ENCODE measurements at regions not wholly inside any gene's neighbourhood (a gene's known extent, or its start where the extent isn't known, plus 50 kb on each side); places are given as distances from the start of the nearest gene placed in this dataset.

- no peaks in the 10 kb centered on the region for H3K27me3 ChIP-seq (ENCODE audit: insufficient read depth, low read length, poor library complexity, severe bottlenecking)
- Mint-ChIP-seq H3K27me3 (peaks cover 0 to 2% of the 10 kb centered on the region in 2 donors), H3K4me1 (no peaks in the 10 kb centered on the region), H3K4me3 (no peak overlapping the region), H3K27ac (no peak overlapping the region), H3K36me3 (peaks cover 0 to 1% (median 0%) of the 10 kb centered on the region in 3 donors), H3K9me3 (peaks cover 4 to 14% (median 5%) of the 10 kb centered on the region in 5 donors)
- H3K4me3 ChIP-seq (ENCODE audit: low read length), result no peak overlapping the region
- H3K36me3 ChIP-seq (ENCODE audit: insufficient read depth, low read length), result no peaks in the 10 kb centered on the region
- H3K27ac ChIP-seq (ENCODE audit: low read depth, low read length), result no peak overlapping the region
- H3K9me3 ChIP-seq (ENCODE audit: low read length), result no peaks in the 10 kb centered on the region
- POLR2A ChIA-PET, result no interaction called here
- H3K4me1 ChIP-seq (ENCODE audit: insufficient read depth, low read length), result no peaks in the 10 kb centered on the region
- CTCF ChIA-PET, result no interaction called here
- no peak for DNase-seq
These were observed 448.8 kb downstream of the KIF16B start for GRCh38 chr20:16124491-16124890.

GRCh38 chr20:16123623-16124022, 449.6 kb downstream of the KIF16B start:
- no peak overlapping the region for H3K4me3 Mint-ChIP-seq
- H3K4me3 ChIP-seq (ENCODE audit: low read length), result no peak overlapping the region
- peaks cover 0 to 2% of the 10 kb centered on the region in 2 donors for H3K27me3 Mint-ChIP-seq
- no peaks in the 10 kb centered on the region for H3K4me1 ChIP-seq (ENCODE audit: insufficient read depth, low read length)
- no peaks in the 10 kb centered on the region for H3K9me3 ChIP-seq (ENCODE audit: low read length)
- CTCF ChIA-PET, result no interaction called here
- H3K27me3 ChIP-seq (ENCODE audit: insufficient read depth, low read length, poor library complexity, severe bottlenecking), result no peaks in the 10 kb centered on the region
- H3K27ac Mint-ChIP-seq, result no peak overlapping the region
- POLR2A ChIA-PET, result no interaction called here
- peaks cover 0 to 1% (median 0%) of the 10 kb centered on the region in 3 donors for H3K36me3 Mint-ChIP-seq
- H3K36me3 ChIP-seq (ENCODE audit: insufficient read depth, low read length), result no peaks in the 10 kb centered on the region
- H3K27ac ChIP-seq (ENCODE audit: low read depth, low read length), result no peak overlapping the region
- no peaks in the 10 kb centered on the region for H3K4me1 Mint-ChIP-seq
- peaks cover 3 to 12% (median 5%) of the 10 kb centered on the region in 5 donors for H3K9me3 Mint-ChIP-seq
- no peak for DNase-seq

- H3K4me3 Mint-ChIP-seq, result no peak overlapping the region
These were observed 453.3 kb downstream of the KIF16B start for GRCh38 chr20:16119909-16120308.

GRCh38 chr20:16115911-16116552, 457.2 kb downstream of the KIF16B start:
- H3K9me3 ChIP-seq (ENCODE audit: low read length), result no peaks in the 10 kb centered on the region
- Mint-ChIP-seq H3K4me1 (no peaks in the 10 kb centered on the region), H3K36me3 (peaks cover 0 to 1% (median 0%) of the 10 kb centered on the region in 3 donors), H3K27ac (no peak overlapping the region), H3K27me3 (peaks cover 0 to 1% of the 10 kb centered on the region in 2 donors), H3K4me3 (no peak overlapping the region), H3K9me3 (peaks cover 0 to 10% (median 7%) of the 10 kb centered on the region in 5 donors)
- DNase-seq, result no peak
- H3K36me3 ChIP-seq (ENCODE audit: insufficient read depth, low read length), result no peaks in the 10 kb centered on the region
- POLR2A ChIA-PET, result no interaction called here
- H3K27ac ChIP-seq (ENCODE audit: low read depth, low read length), result no peak overlapping the region
- no peak overlapping the region for H3K4me3 ChIP-seq (ENCODE audit: low read length)
- H3K4me1 ChIP-seq (ENCODE audit: insufficient read depth, low read length), result no peaks in the 10 kb centered on the region
- H3K27me3 ChIP-seq (ENCODE audit: insufficient read depth, low read length, poor library complexity, severe bottlenecking), result no peaks in the 10 kb centered on the region
- CTCF ChIA-PET, result no interaction called here

More at GRCh38 chr20:16119909-16120308, 453.3 kb downstream of the KIF16B start:
- H3K4me1 Mint-ChIP-seq, result no peaks in the 10 kb centered on the region
- Histone ChIP-seq H3K9me3 (ENCODE audit: low read length) (no peaks in the 10 kb centered on the region), H3K4me1 (ENCODE audit: insufficient read depth, low read length) (no peaks in the 10 kb centered on the region), H3K27me3 (ENCODE audit: insufficient read depth, low read length, poor library complexity, severe bottlenecking) (no peaks in the 10 kb centered on the region), H3K36me3 (ENCODE audit: insufficient read depth, low read length) (no peaks in the 10 kb centered on the region), H3K4me3 (ENCODE audit: low read length) (no peak overlapping the region), H3K27ac (ENCODE audit: low read depth, low read length) (no peak overlapping the region)
- peaks cover 0 to under 1% of the 10 kb centered on the region in 2 donors for H3K27me3 Mint-ChIP-seq
- peaks cover 0 to 1% (median 0%) of the 10 kb centered on the region in 3 donors for H3K36me3 Mint-ChIP-seq
- POLR2A ChIA-PET, result no interaction called here
- H3K27ac Mint-ChIP-seq, result no peak overlapping the region
- DNase-seq, result no peak
- CTCF ChIA-PET, result no interaction called here
- peaks cover 0 to 10% (median 4%) of the 10 kb centered on the region in 5 donors for H3K9me3 Mint-ChIP-seq

- Mint-ChIP-seq H3K4me3 (no peak overlapping the region), H3K4me1 (no peaks in the 10 kb centered on the region), H3K9me3 (peaks cover 2 to 15% (median 6%) of the 10 kb centered on the region in 5 donors), H3K27ac (no peak overlapping the region), H3K27me3 (peaks cover 0 to 1% of the 10 kb centered on the region in 2 donors), H3K36me3 (peaks cover 0 to 2% (median 0%) of the 10 kb centered on the region in 3 donors)
- DNase-seq, result no peak
- Histone ChIP-seq H3K27ac (ENCODE audit: low read depth, low read length) (no peak overlapping the region), H3K4me1 (ENCODE audit: insufficient read depth, low read length) (no peaks in the 10 kb centered on the region), H3K9me3 (ENCODE audit: low read length) (no peaks in the 10 kb centered on the region), H3K4me3 (ENCODE audit: low read length) (no peak overlapping the region), H3K36me3 (ENCODE audit: insufficient read depth, low read length) (no peaks in the 10 kb centered on the region), H3K27me3 (ENCODE audit: insufficient read depth, low read length, poor library complexity, severe bottlenecking) (no peaks in the 10 kb centered on the region)
- ChIA-PET POLR2A (no interaction called here), CTCF (no interaction called here)
These were observed 459.5 kb downstream of the KIF16B start for GRCh38 chr20:16113736-16114135.

GRCh38 chr20:16111852-16112412, 461.3 kb downstream of the KIF16B start:
- ChIA-PET POLR2A (no interaction called here), CTCF (no interaction called here)
- Histone ChIP-seq H3K9me3 (ENCODE audit: low read length) (no peaks in the 10 kb centered on the region), H3K4me3 (ENCODE audit: low read length) (no peak overlapping the region), H3K4me1 (ENCODE audit: insufficient read depth, low read length) (no peaks in the 10 kb centered on the region), H3K36me3 (ENCODE audit: insufficient read depth, low read length) (no peaks in the 10 kb centered on the region), H3K27me3 (ENCODE audit: insufficient read depth, low read length, poor library complexity, severe bottlenecking) (no peaks in the 10 kb centered on the region), H3K27ac (ENCODE audit: low read depth, low read length) (no peak overlapping the region)
- peaks cover 0 to 1% of the 10 kb centered on the region in 2 donors for H3K27me3 Mint-ChIP-seq
- no peaks in the 10 kb centered on the region for H3K4me1 Mint-ChIP-seq
- no peak overlapping the region for H3K27ac Mint-ChIP-seq
- no peak overlapping the region for H3K4me3 Mint-ChIP-seq
- peaks cover 3 to 23% (median 4%) of the 10 kb centered on the region in 5 donors for H3K9me3 Mint-ChIP-seq
- H3K36me3 Mint-ChIP-seq, result peaks cover 0 to 2% (median 0%) of the 10 kb centered on the region in 3 donors
- DNase-seq, result no peak

GRCh38 chr20:16111172-16111832, 461.9 kb downstream of the KIF16B start:
- no peaks in the 10 kb centered on the region for H3K4me1 Mint-ChIP-seq
- CTCF ChIA-PET, result no interaction called here

GRCh38 chr20:16107172-16107870, 465.9 kb downstream of the KIF16B start:
- H3K36me3 Mint-ChIP-seq, result peaks cover 0 to 2% (median 0%) of the 10 kb centered on the region in 3 donors
- H3K27ac Mint-ChIP-seq, result no peak overlapping the region
- H3K36me3 ChIP-seq (ENCODE audit: insufficient read depth, low read length), result no peaks in the 10 kb centered on the region
- no peak overlapping the region for H3K4me3 ChIP-seq (ENCODE audit: low read length)
- no peak for DNase-seq
- no peaks in the 10 kb centered on the region for H3K4me1 ChIP-seq (ENCODE audit: insufficient read depth, low read length)
- POLR2A ChIA-PET, result no interaction called here
- no peaks in the 10 kb centered on the region for H3K4me1 Mint-ChIP-seq
- H3K27me3 Mint-ChIP-seq, result no peaks in the 10 kb centered on the region
- no peak overlapping the region for H3K4me3 Mint-ChIP-seq
- CTCF ChIA-PET, result no interaction called here
- peaks cover 0 to 26% (median 8%) of the 10 kb centered on the region in 5 donors for H3K9me3 Mint-ChIP-seq
- H3K27ac ChIP-seq (ENCODE audit: low read depth, low read length), result no peak overlapping the region
- no peaks in the 10 kb centered on the region for H3K9me3 ChIP-seq (ENCODE audit: low read length)
- H3K27me3 ChIP-seq (ENCODE audit: insufficient read depth, low read length, poor library complexity, severe bottlenecking), result no peaks in the 10 kb centered on the region

More at GRCh38 chr20:16111172-16111832, 461.9 kb downstream of the KIF16B start:
- Histone ChIP-seq H3K4me1 (ENCODE audit: insufficient read depth, low read length) (no peaks in the 10 kb centered on the region), H3K36me3 (ENCODE audit: insufficient read depth, low read length) (no peaks in the 10 kb centered on the region), H3K27me3 (ENCODE audit: insufficient read depth, low read length, poor library complexity, severe bottlenecking) (no peaks in the 10 kb centered on the region), H3K27ac (ENCODE audit: low read depth, low read length) (no peak overlapping the region), H3K4me3 (ENCODE audit: low read length) (no peak overlapping the region), H3K9me3 (ENCODE audit: low read length) (no peaks in the 10 kb centered on the region)
- Mint-ChIP-seq H3K36me3 (peaks cover 0 to 2% (median 0%) of the 10 kb centered on the region in 3 donors), H3K9me3 (peaks cover 3 to 22% (median 7%) of the 10 kb centered on the region in 5 donors), H3K27me3 (peaks cover 0 to 1% of the 10 kb centered on the region in 2 donors), H3K4me3 (no peak overlapping the region), H3K27ac (no peak overlapping the region)
- POLR2A ChIA-PET, result no interaction called here
- DNase-seq, result no peak

Data from CD8-positive, alpha-beta memory T cell (primary cell).